ENCODE measurements at regions not wholly inside any gene's neighbourhood (a gene's known extent, or its start where the extent isn't known, plus 50 kb on each side); places are given as distances from the start of the nearest gene placed in this dataset.
"Not testable (repeated sequence)": the region's sequence is repeated elsewhere in the genome, so short reads cannot be mapped to it uniquely, and the experiment has no call there.

GRCh38 chr12:75872762-75873161 lies 158.8 kb downstream of the PHLDA1 start:
- DNase-seq (ENCODE audit: low read depth in 2 of 2): no peak

GRCh38 chr12:75870878-75871277 lies 160.7 kb downstream of the PHLDA1 start:
- DNase-seq (ENCODE audit: low read depth in 2 of 2): no peak

GRCh38 chr12:75868501-75868900 lies 163.1 kb downstream of the PHLDA1 start:
- no peak for DNase-seq (ENCODE audit: low read depth in 2 of 2)

- no peak for DNase-seq (ENCODE audit: low read depth in 2 of 2)
These were observed 166.3 kb downstream of the PHLDA1 start for GRCh38 chr12:75865315-75865714.

GRCh38 chr12:75864161-75864560 lies 167.4 kb downstream of the PHLDA1 start:
- no peak for DNase-seq (ENCODE audit: low read depth in 2 of 2)

GRCh38 chr12:75863533-75863932 lies 168.0 kb downstream of the PHLDA1 start:
- no peak for DNase-seq (ENCODE audit: low read depth in 2 of 2)

- DNase-seq (ENCODE audit: low read depth in 2 of 2): no peak
These were observed 168.7 kb downstream of the PHLDA1 start for GRCh38 chr12:75862692-75863471.

GRCh38 chr12:75859868-75860267 lies 171.7 kb downstream of the PHLDA1 start:
- DNase-seq (ENCODE audit: low read depth in 2 of 2): no peak

- no peak for DNase-seq (ENCODE audit: low read depth in 2 of 2)
These were observed 175.3 kb downstream of the PHLDA1 start for GRCh38 chr12:75856235-75856634.

GRCh38 chr12:75855360-75855759 lies 176.2 kb downstream of the PHLDA1 start:
- DNase-seq (ENCODE audit: low read depth in 2 of 2): no peak

- DNase-seq (ENCODE audit: low read depth in 2 of 2): no peak
These were observed 176.8 kb downstream of the PHLDA1 start for GRCh38 chr12:75854681-75855309.

GRCh38 chr12:75854137-75854536 lies 177.4 kb downstream of the PHLDA1 start:
- not testable (repeated sequence) for DNase-seq (ENCODE audit: low read depth in 2 of 2)

- no peak for DNase-seq (ENCODE audit: low read depth in 2 of 2)
These were observed 177.9 kb downstream of the PHLDA1 start for GRCh38 chr12:75853626-75854025.

- no peak for DNase-seq (ENCODE audit: low read depth in 2 of 2)
These were observed 178.6 kb downstream of the PHLDA1 start for GRCh38 chr12:75852956-75853355.

GRCh38 chr12:75852143-75852542 lies 179.4 kb downstream of the PHLDA1 start:
- no peak for DNase-seq (ENCODE audit: low read depth in 2 of 2)

GRCh38 chr12:75850721-75851462 lies 180.7 kb downstream of the PHLDA1 start:
- no peak for DNase-seq (ENCODE audit: low read depth in 2 of 2)

GRCh38 chr12:75848961-75849360 lies 182.6 kb downstream of the PHLDA1 start:
- no peak for DNase-seq (ENCODE audit: low read depth in 2 of 2)

- no peak for DNase-seq (ENCODE audit: low read depth in 2 of 2)
These were observed 183.1 kb downstream of the PHLDA1 start for GRCh38 chr12:75848431-75848925.

GRCh38 chr12:75846102-75846501 lies 185.5 kb downstream of the PHLDA1 start:
- DNase-seq (ENCODE audit: low read depth in 2 of 2): no peak

GRCh38 chr12:75844985-75845384 lies 186.6 kb downstream of the PHLDA1 start:
- no peak for DNase-seq (ENCODE audit: low read depth in 2 of 2)

GRCh38 chr12:75844049-75844770 lies 187.4 kb downstream of the PHLDA1 start:
- DNase-seq (ENCODE audit: low read depth in 2 of 2): no peak

- no peak for DNase-seq (ENCODE audit: low read depth in 2 of 2)
These were observed 189.5 kb downstream of the PHLDA1 start for GRCh38 chr12:75842090-75842489.

Data from stimulated activated CD4-positive, alpha-beta T cell treated with anti-CD3 and anti-CD28 coated beads, Interleukin-15, amount 100 ng/mL, for 48 hours (primary cell).